ENCODE measurements at regions not wholly inside any gene's neighbourhood (a gene's known extent, or its start where the extent isn't known, plus 50 kb on each side); places are given as distances from the start of the nearest gene placed in this dataset.

DNA sequence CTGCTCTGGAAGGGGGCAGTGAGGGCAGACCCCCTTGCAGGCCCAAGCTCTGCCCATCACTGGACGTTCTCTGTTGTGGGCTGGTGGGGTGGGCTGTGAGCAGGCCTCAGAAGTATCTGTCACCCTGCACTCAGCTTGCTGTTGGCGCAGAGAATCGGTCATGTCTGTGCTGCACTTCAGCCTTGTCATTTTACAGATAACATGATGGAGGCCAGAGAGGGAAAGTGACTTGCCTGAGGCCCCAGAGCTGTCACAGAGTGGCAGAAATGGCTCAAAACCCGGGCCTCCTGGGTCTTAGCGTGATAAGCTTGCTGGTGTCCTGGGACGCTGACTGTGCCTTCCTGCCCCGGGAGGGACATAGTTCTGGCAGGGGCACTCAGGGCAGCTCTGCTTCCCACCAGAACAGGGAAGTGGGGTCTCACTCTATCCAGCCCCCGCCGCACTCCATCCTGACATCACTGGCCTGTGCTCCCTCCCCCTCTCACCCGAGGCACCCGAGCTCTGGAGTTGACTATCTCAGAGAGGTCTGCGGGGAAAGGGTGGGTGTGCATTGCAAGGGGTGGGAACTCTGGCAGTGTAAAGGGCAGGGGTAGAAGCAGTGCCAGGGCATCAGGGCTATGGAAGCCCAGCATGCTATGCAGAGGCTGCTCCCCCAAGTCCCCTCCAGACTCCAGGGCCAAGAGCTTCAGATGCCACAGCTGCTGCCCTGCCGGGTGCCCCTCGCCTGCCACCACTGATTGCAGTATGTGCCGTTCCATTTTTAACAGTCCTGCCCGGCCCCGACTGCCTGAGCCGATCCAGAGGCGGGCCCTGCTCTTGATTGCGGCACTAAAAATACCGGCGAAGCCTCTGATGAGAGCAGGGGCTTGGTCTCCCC is 50.4 kb upstream of the NECTIN1 start:
- Histone ChIP-seq H3K4me3 (no peak overlapping the region), H3K4me2 (ENCODE audit: insufficient read depth, low read length) (no peak overlapping the region), H4K20me1 (replicated peaks; ENCODE audit: control insufficient read depth, insufficient read depth, low read length) (peaks cover 5% of the 10 kb centered on the region; the same call in 1 of the 2 replicates), H3K27me3 (ENCODE audit: control insufficient read depth in 2 of 2, insufficient read depth in 2 of 2, low read length in 2 of 2) (peaks cover 4 to 69% of the 10 kb centered on the region in 2 experiments; a peak in 4 of 5 replicates), H3K36me3 (ENCODE audit: control insufficient read depth, insufficient read depth, low read length) (no peaks in the 10 kb centered on the region), H3K27ac (ENCODE audit: extremely low read depth, low read depth, low read length) (no peak overlapping the region), H3K9me1 (ENCODE audit: control insufficient read depth, insufficient read depth, low read length) (no peaks in the 10 kb centered on the region), H3K79me2 (ENCODE audit: control insufficient read depth, insufficient read depth, low read length) (no peaks in the 10 kb centered on the region), H2AFZ (ENCODE audit: low read depth, low read length) (no peak overlapping the region), H3K4me1 (replicated peaks in 1 of 2; ENCODE audit: control insufficient read depth in 2 of 2, insufficient read depth in 2 of 2, low read length in 2 of 2) (no peaks in the 10 kb centered on the region; a peak in 1 of 5 replicates), H3K9me3 (replicated peaks; ENCODE audit: control insufficient read depth, insufficient read depth, low read depth, low read length) (no peaks in the 10 kb centered on the region), H3K9ac (ENCODE audit: insufficient read depth in 1 of 2, low read depth in 2 of 2, low read length in 2 of 2) (no peak overlapping the region)
- intact Hi-C loops (cut with micrococcal nuclease), result no loop called here
- FAIRE-seq, result no peak
- TF ChIP-seq ZNF146 (CRISPR knock-in tag; IDR thresholded peaks at IDR 0.05; ENCODE audit: unreplicated experiment) (no peak), POLR2B (IDR thresholded peaks at IDR 0.05; ENCODE audit: low read depth, partially characterized antibody) (no peak), MAFK (IDR thresholded peaks at IDR 0.05; ENCODE audit: low read length) (no peak), ZNF707 (CRISPR knock-in tag; conservative IDR thresholded peaks at IDR 0.05) (no peak), SMAD2 (IDR thresholded peaks at IDR 0.05; ENCODE audit: low read depth, low read length) (no peak), ELF4 (CRISPR knock-in tag; IDR thresholded peaks at IDR 0.05) (no peak), TBL1XR1 (IDR thresholded peaks at IDR 0.05; ENCODE audit: low read length in 2 of 2) (no peak), HLTF (IDR thresholded peaks at IDR 0.05) (no peak)
- DNase-seq (ENCODE audit: extremely low read depth in 1 of 4, low spot score in 3 of 4), result no peak
- in situ Hi-C loops (cut with MboI), result no loop called here
- ATAC-seq, result no peak
- BruUV-seq (replicated peaks), result no TSS peak
- WGBS (ENCODE audit: insufficient coverage, low coverage, missing lambda C conversion rate), result 1% methylated on average over 22 of the region's 22 CpGs
- CTCF ChIA-PET (ENCODE audit: low intra/inter-chr PET ratio), result no interaction called here
- POLR2A ChIA-PET, result interaction anchor here (0.6 to 1.4 kb wide), 5 partner anchors 14 to 250 kb away, joined by 3 to 7 read pairs (median 3); no protein-coding TSS in a partner anchor

Measured in K562 (cell line).